ENCODE measurements at regions not wholly inside any gene's neighbourhood (a gene's known extent, or its start where the extent isn't known, plus 50 kb on each side); places are given as distances from the start of the nearest gene placed in this dataset.

DNA sequence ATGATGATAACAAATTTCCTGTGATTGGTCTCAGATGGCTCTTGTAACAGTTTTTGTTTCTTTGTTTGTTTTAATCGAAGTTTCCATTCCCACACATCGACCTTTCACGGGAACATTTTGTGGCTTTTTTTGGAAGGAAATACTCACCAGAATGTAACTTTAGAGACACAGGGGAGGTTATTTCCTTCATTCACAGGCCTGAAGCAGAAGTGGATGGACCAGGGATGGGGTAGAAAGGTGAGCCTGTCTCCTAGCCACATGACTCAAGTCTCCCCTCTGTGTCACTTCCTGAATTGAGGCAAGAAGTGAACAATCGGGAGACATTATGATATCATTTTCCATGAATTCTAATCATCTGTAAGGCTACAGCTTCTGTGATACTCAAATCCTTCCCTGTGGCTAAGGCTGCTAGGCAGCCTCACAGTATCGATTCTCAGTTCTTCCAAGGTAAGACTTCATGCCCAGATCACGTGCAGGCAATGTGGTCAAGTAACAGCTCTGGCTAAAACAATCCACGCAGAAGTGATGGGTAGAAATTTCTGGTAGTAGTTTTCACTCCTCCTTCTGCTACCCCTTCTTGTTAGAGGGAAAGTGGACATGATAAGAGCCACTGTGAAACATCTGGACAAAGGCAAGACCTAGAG, 203.9 kb upstream of the NEBL start:
- Histone ChIP-seq H3K27ac (ENCODE audit: control insufficient read depth, insufficient read depth, low read length) (no peak overlapping the region), H3K4me1 (ENCODE audit: control insufficient read depth, extremely low read depth, insufficient read depth, low read length) (no peaks in the 10 kb centered on the region), H3K79me2 (ENCODE audit: control insufficient read depth, insufficient read depth, low read length) (no peaks in the 10 kb centered on the region), H3K9me1 (ENCODE audit: control insufficient read depth, extremely low read depth, insufficient read depth, low read length) (no peaks in the 10 kb centered on the region), H3K9ac (ENCODE audit: control insufficient read depth, extremely low read depth, insufficient read depth, low read length) (no peak overlapping the region), H3K4me3 (ENCODE audit: control insufficient read depth in 2 of 3, extremely low read depth in 1 of 3, insufficient read depth in 2 of 3, low read depth in 1 of 3, low read length in 3 of 3) (no peak overlapping the region), H3K27me3 (ENCODE audit: control insufficient read depth, extremely low read depth, insufficient read depth, low read length) (no peaks in the 10 kb centered on the region), H3K4me2 (ENCODE audit: control insufficient read depth, extremely low read depth, insufficient read depth, low read depth, low read length) (no peak overlapping the region), H3K36me3 (ENCODE audit: control insufficient read depth in 2 of 2, extremely low read depth in 1 of 2, insufficient read depth in 2 of 2, low read length in 2 of 2) (no peaks in the 10 kb centered on the region), H4K20me1 (ENCODE audit: control insufficient read depth, extremely low read depth, insufficient read depth, low read length) (no peaks in the 10 kb centered on the region), H2AFZ (ENCODE audit: control insufficient read depth, low read length) (peak overlapping the region; percentile 21), H3K9me3 (ENCODE audit: control insufficient read depth, low read depth, low read length) (no peaks in the 10 kb centered on the region)
- no peak for TF ChIP-seq EZH2 (IDR thresholded peaks at IDR 0.05; ENCODE audit: low read length)
- TF ChIP-seq, protein P1, sequence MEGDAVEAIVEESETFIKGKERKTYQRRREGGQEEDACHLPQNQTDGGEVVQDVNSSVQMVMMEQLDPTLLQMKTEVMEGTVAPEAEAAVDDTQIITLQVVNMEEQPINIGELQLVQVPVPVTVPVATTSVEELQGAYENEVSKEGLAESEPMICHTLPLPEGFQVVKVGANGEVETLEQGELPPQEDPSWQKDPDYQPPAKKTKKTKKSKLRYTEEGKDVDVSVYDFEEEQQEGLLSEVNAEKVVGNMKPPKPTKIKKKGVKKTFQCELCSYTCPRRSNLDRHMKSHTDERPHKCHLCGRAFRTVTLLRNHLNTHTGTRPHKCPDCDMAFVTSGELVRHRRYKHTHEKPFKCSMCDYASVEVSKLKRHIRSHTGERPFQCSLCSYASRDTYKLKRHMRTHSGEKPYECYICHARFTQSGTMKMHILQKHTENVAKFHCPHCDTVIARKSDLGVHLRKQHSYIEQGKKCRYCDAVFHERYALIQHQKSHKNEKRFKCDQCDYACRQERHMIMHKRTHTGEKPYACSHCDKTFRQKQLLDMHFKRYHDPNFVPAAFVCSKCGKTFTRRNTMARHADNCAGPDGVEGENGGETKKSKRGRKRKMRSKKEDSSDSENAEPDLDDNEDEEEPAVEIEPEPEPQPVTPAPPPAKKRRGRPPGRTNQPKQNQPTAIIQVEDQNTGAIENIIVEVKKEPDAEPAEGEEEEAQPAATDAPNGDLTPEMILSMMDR (optimal IDR thresholded peaks at IDR 0.05 in 1 of 3, IDR thresholded peaks at IDR 0.05 in 1 of 3, conservative IDR thresholded peaks at IDR 0.05 in 1 of 3; ENCODE audit: extremely low read depth in 1 of 3, insufficient read depth in 2 of 3, low read length in 3 of 3), result no peak
- no peak for FAIRE-seq
- dilution Hi-C loops (cut with MboI; ENCODE audit: extremely low pct_ligation_motif_present, low sequenced_read_pairs), result no loop called here
- no peak for DNase-seq (ENCODE audit: low read depth, low spot score)

DNA sequence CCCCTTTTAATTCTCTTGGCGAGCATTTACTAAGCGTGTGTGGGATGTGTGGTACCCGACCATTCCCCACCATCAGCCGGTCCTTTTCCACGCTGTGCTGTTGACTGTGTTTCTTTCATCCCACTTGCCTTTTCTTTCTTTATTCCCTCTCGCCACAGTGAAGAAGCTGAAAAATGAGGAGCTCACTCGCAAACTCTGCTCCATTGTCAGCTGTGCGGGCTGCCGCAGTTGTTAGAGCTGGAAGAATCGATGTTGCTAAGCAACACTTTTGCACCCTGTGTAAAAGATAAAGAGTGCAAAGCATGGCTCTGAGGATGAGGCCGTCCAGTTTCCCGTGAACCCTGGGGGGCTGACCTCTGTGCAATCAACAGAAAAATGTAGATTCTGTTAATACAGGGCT, 203.1 kb upstream of the NEBL start:
- no peak overlapping the region for H3K4me2 ChIP-seq (ENCODE audit: control insufficient read depth, extremely low read depth, insufficient read depth, low read depth, low read length)
- no peaks in the 10 kb centered on the region for H3K9me3 ChIP-seq (ENCODE audit: control insufficient read depth, low read depth, low read length)
- no peak overlapping the region for H3K9ac ChIP-seq (ENCODE audit: control insufficient read depth, extremely low read depth, insufficient read depth, low read length)
- no peaks in the 10 kb centered on the region for H4K20me1 ChIP-seq (ENCODE audit: control insufficient read depth, extremely low read depth, insufficient read depth, low read length)
- no peak overlapping the region for H3K27ac ChIP-seq (ENCODE audit: control insufficient read depth, insufficient read depth, low read length)
- FAIRE-seq (no peak), DNase-seq (ENCODE audit: low read depth, low spot score) (no peak)
- H3K27me3 ChIP-seq (ENCODE audit: control insufficient read depth, extremely low read depth, insufficient read depth, low read length), result no peaks in the 10 kb centered on the region
- no peaks in the 10 kb centered on the region for H3K4me1 ChIP-seq (ENCODE audit: control insufficient read depth, extremely low read depth, insufficient read depth, low read length)
- H3K9me1 ChIP-seq (ENCODE audit: control insufficient read depth, extremely low read depth, insufficient read depth, low read length), result no peaks in the 10 kb centered on the region
- dilution Hi-C loops (cut with MboI; ENCODE audit: extremely low pct_ligation_motif_present, low sequenced_read_pairs), result no loop called here
- no peak for TF ChIP-seq EZH2 (IDR thresholded peaks at IDR 0.05; ENCODE audit: low read length)
- TF ChIP-seq, protein P1 (optimal IDR thresholded peaks at IDR 0.05 in 1 of 3, IDR thresholded peaks at IDR 0.05 in 1 of 3, conservative IDR thresholded peaks at IDR 0.05 in 1 of 3; ENCODE audit: extremely low read depth in 1 of 3, insufficient read depth in 2 of 3, low read length in 3 of 3), result no peak
- no peak overlapping the region for H3K4me3 ChIP-seq (ENCODE audit: control insufficient read depth in 2 of 3, extremely low read depth in 1 of 3, insufficient read depth in 2 of 3, low read depth in 1 of 3, low read length in 3 of 3)
- no peaks in the 10 kb centered on the region for H3K36me3 ChIP-seq (ENCODE audit: control insufficient read depth in 2 of 2, extremely low read depth in 1 of 2, insufficient read depth in 2 of 2, low read length in 2 of 2)
- no peaks in the 10 kb centered on the region for H3K79me2 ChIP-seq (ENCODE audit: control insufficient read depth, insufficient read depth, low read length)
- no peak overlapping the region for H2AFZ ChIP-seq (ENCODE audit: control insufficient read depth, low read length)

All from keratinocyte (primary cell).